Muscle layer of duodenum (tissue), 2 donors: ENCODE measurements at regions not wholly inside any gene's neighbourhood (a gene's known extent, or its start where the extent isn't known, plus 50 kb on each side); places are given as distances from the start of the nearest gene placed in this dataset.

Source experiments
- H3K27ac ChIP-seq: one replicate; pipeline ENCODE4 v1.7.0; 2013; ENCODE audit warnings: mild to moderate bottlenecking, low read length
- H3K27me3 ChIP-seq: one replicate; pipeline ENCODE4 v1.7.0; 2013; ENCODE audit warnings: low read depth, mild to moderate bottlenecking, control low read depth, low read length
- H3K36me3 ChIP-seq, 2 donors: one replicate each; pipeline ENCODE4 v1.7.0; 2013; ENCODE audit warnings: low read length in 2 of 2, control low read depth in 1 of 2, mild to moderate bottlenecking in 1 of 2; ENCODE audit not compliant: insufficient read depth in 2 of 2, control insufficient read depth in 1 of 2
- H3K4me1 ChIP-seq, 2 donors: one replicate each; pipeline ENCODE4 v1.7.0; 2013; ENCODE audit warnings: low read length in 2 of 2, mild to moderate bottlenecking in 2 of 2, control low read depth in 1 of 2, moderate library complexity in 1 of 2; ENCODE audit not compliant: insufficient read depth in 2 of 2, control insufficient read depth in 1 of 2
- H3K4me3 ChIP-seq, 2 donors: one replicate each; pipeline ENCODE4 v1.7.0; 2013; ENCODE audit warnings: low read length in 2 of 2, low read depth in 1 of 2, mild to moderate bottlenecking in 1 of 2
- H3K9me3 ChIP-seq, 2 donors: one replicate each; pipeline ENCODE4 v1.7.0; 2013; ENCODE audit warnings: low read length in 2 of 2, control low read depth in 1 of 2, mild to moderate bottlenecking in 1 of 2; ENCODE audit not compliant: control insufficient read depth in 1 of 2
- donor health status: healthy.

GRCh38 chr2:201959198-201959597 lies 74.5 kb upstream of the FZD7 start:
- H3K9me3 ChIP-seq: no peaks in the 10 kb centered on the region
- no peak overlapping the region for H3K27ac ChIP-seq
- H3K4me1 ChIP-seq: no peaks in the 10 kb centered on the region
- no peaks in the 10 kb centered on the region for H3K27me3 ChIP-seq
- H3K36me3 ChIP-seq: no peaks in the 10 kb centered on the region
- no peak overlapping the region for H3K4me3 ChIP-seq

- H3K9me3 ChIP-seq: no peaks in the 10 kb centered on the region
- H3K36me3 ChIP-seq: no peaks in the 10 kb centered on the region
- no peak overlapping the region for H3K27ac ChIP-seq
- H3K27me3 ChIP-seq: no peaks in the 10 kb centered on the region
- H3K4me3 ChIP-seq: no peak overlapping the region
- H3K4me1 ChIP-seq: no peaks in the 10 kb centered on the region
Observed at GRCh38 chr2:201959626-201960025, 74.0 kb upstream of the FZD7 start.

GRCh38 chr2:201960305-201960704 lies 73.3 kb upstream of the FZD7 start:
- Histone ChIP-seq H3K9me3 (no peaks in the 10 kb centered on the region), H3K4me1 (no peaks in the 10 kb centered on the region), H3K27me3 (no peaks in the 10 kb centered on the region), H3K27ac (no peak overlapping the region), H3K4me3 (no peak overlapping the region), H3K36me3 (no peaks in the 10 kb centered on the region)

GRCh38 chr2:201961401-201961800 lies 72.3 kb upstream of the FZD7 start:
- Histone ChIP-seq H3K4me1 (no peaks in the 10 kb centered on the region), H3K27ac (no peak overlapping the region), H3K9me3 (no peaks in the 10 kb centered on the region), H3K4me3 (no peak overlapping the region), H3K36me3 (no peaks in the 10 kb centered on the region), H3K27me3 (no peaks in the 10 kb centered on the region)

- H3K27ac ChIP-seq: no peak overlapping the region
- no peaks in the 10 kb centered on the region for H3K9me3 ChIP-seq
- H3K36me3 ChIP-seq: no peaks in the 10 kb centered on the region
- no peaks in the 10 kb centered on the region for H3K4me1 ChIP-seq
- no peaks in the 10 kb centered on the region for H3K27me3 ChIP-seq
- H3K4me3 ChIP-seq: no peak overlapping the region
Observed at GRCh38 chr2:201962774-201963562, 70.7 kb upstream of the FZD7 start.

- no peaks in the 10 kb centered on the region for H3K4me1 ChIP-seq
- H3K27me3 ChIP-seq: no peaks in the 10 kb centered on the region
- H3K36me3 ChIP-seq: no peaks in the 10 kb centered on the region
- H3K4me3 ChIP-seq: no peak overlapping the region
- no peak overlapping the region for H3K27ac ChIP-seq
- no peaks in the 10 kb centered on the region for H3K9me3 ChIP-seq
Observed at GRCh38 chr2:201964011-201964410, 69.6 kb upstream of the FZD7 start.

GRCh38 chr2:201964631-201965206 lies 68.9 kb upstream of the FZD7 start:
- Histone ChIP-seq H3K9me3 (no peaks in the 10 kb centered on the region), H3K4me1 (no peaks in the 10 kb centered on the region), H3K36me3 (no peaks in the 10 kb centered on the region), H3K27ac (no peak overlapping the region), H3K4me3 (no peak overlapping the region), H3K27me3 (no peaks in the 10 kb centered on the region)

- no peaks in the 10 kb centered on the region for H3K4me1 ChIP-seq
- no peaks in the 10 kb centered on the region for H3K27me3 ChIP-seq
- no peak overlapping the region for H3K27ac ChIP-seq
- no peaks in the 10 kb centered on the region for H3K9me3 ChIP-seq
- no peak overlapping the region for H3K4me3 ChIP-seq
- no peaks in the 10 kb centered on the region for H3K36me3 ChIP-seq
Observed at GRCh38 chr2:201965550-201965949, 68.1 kb upstream of the FZD7 start.

GRCh38 chr2:201966691-201967438 lies 66.8 kb upstream of the FZD7 start:
- Histone ChIP-seq H3K4me3 (no peak overlapping the region), H3K9me3 (no peaks in the 10 kb centered on the region), H3K36me3 (no peaks in the 10 kb centered on the region), H3K4me1 (no peaks in the 10 kb centered on the region), H3K27ac (no peak overlapping the region), H3K27me3 (no peaks in the 10 kb centered on the region)

GRCh38 chr2:201968050-201968449 lies 65.6 kb upstream of the FZD7 start:
- H3K9me3 ChIP-seq: no peaks in the 10 kb centered on the region
- H3K27me3 ChIP-seq: no peaks in the 10 kb centered on the region
- H3K36me3 ChIP-seq: no peaks in the 10 kb centered on the region
- H3K4me1 ChIP-seq: no peaks in the 10 kb centered on the region
- no peak overlapping the region for H3K27ac ChIP-seq
- H3K4me3 ChIP-seq: no peak overlapping the region

GRCh38 chr2:201968476-201968875 lies 65.2 kb upstream of the FZD7 start:
- Histone ChIP-seq H3K36me3 (no peaks in the 10 kb centered on the region), H3K4me3 (no peak overlapping the region), H3K4me1 (no peaks in the 10 kb centered on the region), H3K27ac (no peak overlapping the region), H3K27me3 (no peaks in the 10 kb centered on the region), H3K9me3 (no peaks in the 10 kb centered on the region)
